NCI-H1417 (cell line): ENCODE measurements at regions not wholly inside any gene's neighbourhood (a gene's known extent, or its start where the extent isn't known, plus 50 kb on each side); places are given as distances from the start of the nearest gene placed in this dataset.
"Not testable (repeated sequence)": the region's sequence is repeated elsewhere in the genome, so short reads cannot be mapped to it uniquely, and the experiment has no call there.

ENCODE experiments used
- DNase-seq, 3 experiments: peaks; one replicate each; lab custom pipeline; 2025; lab: John Stamatoyannopoulos, UW

GRCh38 chrX:13186643-13187042 is 133.2 kb downstream of the ATXN3L start:
- DNase-seq, result not testable (repeated sequence)

GRCh38 chrX:13180807-13181206 is 136.4 kb upstream of the FAM9C start:
- no peak for DNase-seq

- DNase-seq, result no peak
Measured at GRCh38 chrX:13179586-13179985, 135.2 kb upstream of the FAM9C start.

GRCh38 chrX:13179100-13179499 is 134.7 kb upstream of the FAM9C start:
- no peak for DNase-seq

DNA sequence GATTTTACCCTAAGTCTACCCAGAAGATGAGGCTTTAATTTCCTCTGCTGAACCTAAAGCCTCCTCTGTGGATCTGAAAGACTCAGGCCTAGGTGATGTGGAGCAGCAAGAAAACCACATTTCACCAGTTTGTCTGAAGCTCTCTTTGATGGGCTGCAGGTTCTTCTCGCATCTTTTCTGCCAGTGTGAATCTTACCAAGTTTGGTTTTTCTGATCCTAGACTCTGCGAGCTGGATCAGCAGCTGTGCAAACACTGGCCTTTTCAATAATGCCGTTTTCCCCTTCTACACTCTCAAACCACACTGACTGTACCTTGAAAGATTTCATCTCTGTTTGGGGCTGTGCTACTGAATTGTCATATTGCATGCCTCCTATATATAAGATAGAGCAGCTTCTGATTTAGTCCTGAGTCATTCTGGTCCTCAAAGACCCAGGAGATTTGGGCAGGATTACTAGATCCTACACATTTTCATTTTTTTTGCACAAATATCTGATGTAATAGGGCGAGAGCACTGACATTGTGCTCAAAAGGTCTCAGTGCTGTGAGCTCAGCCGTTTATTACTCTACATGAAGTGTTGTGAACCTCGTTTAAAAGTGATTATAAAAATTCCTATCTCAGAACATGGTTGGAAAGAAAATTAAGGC is 133.6 kb upstream of the FAM9C start:
- peak in 2 of 3 experiments; percentile 57 to 80 for DNase-seq

- no peak for DNase-seq
Measured at GRCh38 chrX:13175056-13175455, 130.6 kb upstream of the FAM9C start.

DNA sequence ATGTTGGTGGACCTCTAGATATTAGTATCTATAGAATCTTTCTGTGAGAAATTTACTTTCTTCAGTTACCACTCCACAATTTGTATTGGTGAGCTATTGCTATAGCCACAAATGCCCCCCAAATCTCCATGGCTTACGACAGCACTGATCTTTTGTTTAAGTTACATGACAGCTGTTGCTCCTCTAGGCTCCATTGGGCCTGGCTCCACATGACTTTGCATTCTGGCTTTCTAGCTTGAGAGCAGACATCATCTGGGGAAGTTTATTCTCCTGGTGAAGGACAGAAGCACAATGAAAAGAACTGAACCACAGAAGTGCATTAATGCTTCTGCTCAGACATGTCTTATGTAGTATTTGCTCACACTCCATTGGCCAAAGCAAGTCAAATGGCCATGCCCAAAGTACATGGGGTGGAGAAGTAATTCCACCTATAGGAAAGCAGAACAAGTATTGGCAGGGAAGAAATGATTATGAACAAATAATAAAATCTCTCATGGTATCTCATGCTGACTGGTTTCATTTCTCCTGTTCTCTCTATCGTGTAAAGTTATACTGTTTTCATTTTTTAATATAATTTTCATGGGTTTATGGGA is 126.6 kb upstream of the FAM9C start:
- no peak for DNase-seq

- DNase-seq, result no peak
Measured at GRCh38 chrX:13169684-13170083, 125.3 kb upstream of the FAM9C start.

DNA sequence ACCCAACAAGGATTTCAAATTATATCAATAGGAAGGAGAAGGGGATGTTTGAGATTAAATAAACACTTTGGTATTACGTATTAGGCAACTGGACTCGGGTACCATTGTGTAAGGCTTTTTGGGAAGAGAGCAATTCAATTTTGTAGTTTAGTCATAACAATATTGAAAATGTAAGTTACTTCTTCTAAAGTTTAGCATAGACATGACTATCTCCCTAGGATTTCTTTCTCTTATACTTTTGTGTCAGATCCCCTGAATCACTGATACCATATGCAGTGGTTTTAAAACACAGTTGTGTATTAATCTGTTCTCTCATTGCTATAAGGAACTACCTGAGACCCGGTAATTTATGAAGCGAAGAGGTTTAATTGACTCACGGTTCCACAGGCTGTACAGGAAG is 123.8 kb upstream of the FAM9C start:
- no peak for DNase-seq

- DNase-seq, result peak in 2 of 3 experiments; percentile 50 to 83
Measured at GRCh38 chrX:13167481-13168231, 123.2 kb upstream of the FAM9C start.

DNA sequence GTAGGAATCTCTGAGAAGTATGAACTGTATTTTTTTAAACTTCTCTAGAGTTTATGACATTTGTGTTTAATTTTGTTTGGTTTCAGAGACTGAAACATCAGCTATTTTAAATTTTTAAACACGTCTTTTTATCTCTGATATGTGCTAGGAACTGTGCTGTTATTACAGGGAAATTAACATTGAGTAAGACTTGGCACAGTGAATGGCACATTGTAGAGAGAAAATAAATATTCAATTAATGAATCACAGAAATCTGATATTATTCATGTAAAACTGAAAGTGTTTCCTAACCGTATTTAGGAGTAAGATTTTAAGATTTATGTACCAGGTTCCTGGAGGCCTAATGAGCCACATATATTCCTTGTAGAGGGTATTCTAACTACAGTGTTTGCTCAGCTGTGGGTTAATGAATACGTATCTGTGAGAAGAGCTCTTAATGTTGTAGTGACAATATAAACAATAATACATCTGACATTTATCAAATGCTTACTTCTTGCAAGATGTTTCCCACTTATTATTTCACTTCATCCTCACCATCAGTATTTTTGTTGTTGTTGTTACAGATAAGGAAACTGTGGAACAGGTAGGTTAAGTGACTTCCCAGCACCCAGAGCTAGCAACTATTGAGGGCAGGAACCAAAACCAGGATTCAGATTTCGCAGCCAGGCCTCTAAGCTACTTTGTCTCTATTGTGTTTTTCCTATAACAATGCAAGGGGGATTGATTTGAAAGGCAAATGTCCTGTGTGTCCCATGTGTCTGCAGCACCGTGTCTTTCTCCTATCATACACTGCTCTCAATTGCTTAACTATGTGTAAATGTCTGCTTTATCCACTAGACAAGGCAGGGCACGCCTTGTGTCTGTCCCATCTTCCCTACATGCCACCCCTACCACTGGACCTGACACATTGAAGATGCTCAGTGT is 121.1 kb upstream of the FAM9C start:
- DNase-seq, result peak in 2 of 3 experiments; percentile 79 to 95

DNA sequence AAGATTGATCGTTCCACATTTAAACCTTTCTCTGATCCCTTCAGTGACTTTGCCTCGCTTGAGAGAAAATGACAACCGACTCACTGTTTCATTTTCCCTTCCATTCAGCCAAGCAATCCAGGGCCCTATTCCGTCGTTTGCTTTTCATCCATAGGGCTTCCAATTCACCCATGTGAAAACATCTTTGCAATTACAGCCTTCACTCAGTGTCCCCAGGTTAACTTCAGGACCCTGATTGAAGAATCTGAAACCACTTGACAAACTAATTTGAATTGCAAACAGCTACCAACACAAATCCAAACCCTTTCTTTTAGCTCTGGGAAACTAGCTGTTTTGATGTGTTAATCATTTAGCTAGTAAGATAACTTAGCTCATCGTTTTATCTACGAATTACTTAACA is 120.2 kb upstream of the FAM9C start:
- DNase-seq, result peak in 2 of 3 experiments; percentile 11 to 57

DNA sequence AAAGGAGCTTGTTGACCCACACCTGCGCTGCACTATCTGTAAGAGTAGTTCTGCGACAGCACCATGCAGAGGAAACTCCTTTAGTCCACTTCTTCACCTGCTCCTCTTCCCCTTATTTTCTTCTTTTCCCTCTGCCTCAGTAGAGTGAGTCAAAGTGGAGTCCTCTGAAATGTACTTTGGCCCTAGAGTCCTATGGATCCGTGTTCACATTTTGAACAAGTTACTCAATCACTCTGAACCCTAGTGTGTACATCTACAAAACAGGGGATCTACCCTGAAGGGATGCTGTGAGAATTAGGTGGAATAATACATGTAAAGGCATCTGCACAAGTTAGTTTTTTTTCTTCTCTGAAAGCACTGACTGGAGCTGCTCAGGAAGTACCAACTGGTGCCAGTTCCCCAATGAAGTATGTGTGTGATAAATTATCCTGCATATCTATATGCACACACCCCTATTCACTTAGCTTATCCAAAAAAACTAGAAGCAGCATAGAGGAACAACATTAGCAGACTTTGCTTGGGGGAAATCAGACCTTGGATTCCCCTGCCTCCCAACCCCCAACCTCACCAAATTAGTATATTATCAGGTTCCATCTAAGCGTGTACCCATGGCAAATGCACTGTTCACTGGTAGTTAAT is 118.5 kb upstream of the FAM9C start:
- DNase-seq, result no peak

DNA sequence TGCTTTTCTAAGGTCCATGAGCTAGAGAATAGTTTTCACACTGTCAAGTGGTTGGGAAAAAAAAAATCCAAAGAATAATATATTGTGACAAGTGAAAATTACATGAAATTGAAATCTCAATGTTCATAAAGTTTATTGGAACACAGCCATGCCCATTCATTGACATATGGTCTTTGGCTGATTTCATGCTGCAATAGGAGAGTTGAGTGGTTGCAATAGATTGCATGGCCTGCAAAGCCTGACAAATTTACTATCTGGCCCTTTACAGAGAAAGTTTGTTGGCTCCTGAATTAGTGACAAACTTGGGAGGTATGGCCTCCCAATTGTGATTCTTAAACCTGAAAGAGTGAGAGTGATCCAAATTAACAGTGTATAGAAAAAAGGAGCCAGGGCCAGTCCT is 115.5 kb upstream of the FAM9C start:
- DNase-seq, result no peak

DNA sequence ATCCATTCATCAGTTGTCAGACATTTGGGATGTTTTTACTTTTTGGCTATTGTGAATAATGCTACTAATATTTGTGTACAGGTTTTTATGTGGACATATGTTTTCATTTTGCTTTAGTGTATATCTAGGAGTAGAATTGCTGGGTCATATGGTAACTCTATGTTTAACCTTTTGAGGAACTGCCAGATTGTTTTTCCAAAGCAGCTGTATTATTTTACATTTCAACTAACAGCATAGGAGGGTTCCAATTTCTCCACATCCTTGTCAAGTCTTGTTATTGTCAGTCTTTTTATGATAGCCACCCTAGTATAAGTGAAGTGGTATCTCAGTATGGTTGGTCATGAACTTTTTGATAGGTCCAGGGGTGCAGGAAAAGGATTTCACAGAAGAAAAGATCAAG is 114.5 kb upstream of the FAM9C start:
- DNase-seq, result no peak

GRCh38 chrX:13155550-13155949 is 111.1 kb upstream of the FAM9C start:
- not testable (repeated sequence) for DNase-seq

- DNase-seq, result no peak
Measured at GRCh38 chrX:13153796-13154195, 109.4 kb upstream of the FAM9C start.

DNA sequence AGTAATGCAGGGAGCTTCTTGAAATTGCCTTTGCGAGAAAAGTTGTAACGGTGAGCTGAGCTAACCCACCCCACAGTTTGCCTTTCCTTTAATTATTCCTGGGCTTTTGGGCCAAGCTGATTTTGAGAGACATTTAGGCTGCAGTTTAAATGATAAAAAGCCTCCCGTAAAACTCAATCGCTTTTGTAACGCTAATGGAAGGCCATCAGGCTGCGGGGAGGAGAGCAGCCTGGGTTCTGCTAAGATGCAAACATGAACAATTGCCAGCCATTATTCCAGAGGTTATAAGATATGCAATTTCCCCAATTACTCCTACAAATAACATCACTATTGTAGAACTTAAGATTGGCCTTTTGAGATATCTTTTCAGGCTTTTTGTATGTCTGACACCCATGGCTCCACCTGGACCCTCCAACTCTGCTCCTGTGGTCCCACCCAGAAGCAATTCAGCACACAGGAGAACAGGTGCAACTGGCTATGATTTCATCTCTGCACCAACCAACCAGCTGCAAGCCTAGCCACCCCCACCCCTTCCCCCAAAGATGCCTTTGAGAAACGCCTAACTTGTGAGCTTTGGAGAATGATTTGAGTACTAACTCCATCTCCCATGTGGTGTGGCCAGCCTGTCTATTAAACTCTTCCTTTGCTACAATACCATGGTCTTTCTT is 108.2 kb upstream of the FAM9C start:
- no peak for DNase-seq

GRCh38 chrX:13151828-13152517 is 107.6 kb upstream of the FAM9C start:
- no peak for DNase-seq

DNA sequence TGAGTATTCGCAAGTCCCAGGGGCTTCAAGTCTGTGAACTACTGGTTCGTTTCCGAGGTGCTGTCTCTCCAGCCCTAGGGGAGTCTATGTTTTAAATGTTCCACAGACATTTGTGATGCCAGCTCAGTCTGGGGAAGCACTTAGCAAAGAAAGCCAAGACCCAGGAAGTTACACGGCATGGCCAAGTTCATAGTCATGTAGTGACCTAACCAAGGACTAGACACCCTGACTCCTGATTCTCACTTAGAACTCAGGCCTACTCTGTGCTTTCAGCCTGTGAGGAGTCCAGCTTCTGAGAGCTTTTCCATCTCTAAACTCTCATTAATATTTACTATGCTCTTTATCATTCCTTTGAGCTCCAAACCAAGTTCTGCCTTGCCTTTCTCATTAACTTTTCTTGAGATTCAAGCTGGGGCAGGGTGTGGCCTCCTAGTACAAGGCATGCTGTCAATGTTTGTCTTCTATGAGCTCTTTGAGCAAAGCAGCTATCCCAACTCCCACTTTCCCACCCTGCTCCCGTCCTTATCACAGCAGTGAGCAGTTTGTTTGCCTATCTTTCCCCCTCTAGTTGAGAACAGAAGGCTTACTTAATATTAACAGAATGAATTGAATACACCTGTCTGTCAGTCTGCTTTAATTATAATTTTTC is 105.4 kb upstream of the FAM9C start:
- no peak for DNase-seq
